ENCODE measurements at regions not wholly inside any gene's neighbourhood (a gene's known extent, or its start where the extent isn't known, plus 50 kb on each side); places are given as distances from the start of the nearest gene placed in this dataset.

- no peak for TF ChIP-seq POLR2AphosphoS5 (IDR thresholded peaks at IDR 0.05; ENCODE audit: low read depth)
- TF ChIP-seq REST (IDR thresholded peaks at IDR 0.05; ENCODE audit: insufficient replicate concordance, low read depth), result no peak
- TF ChIP-seq CTCF (IDR thresholded peaks at IDR 0.05; ENCODE audit: insufficient read depth, low read length), result no peak
- no peak for TF ChIP-seq GABPA (IDR thresholded peaks at IDR 0.05; ENCODE audit: low read depth)
- no peak for TF ChIP-seq SPI1 (IDR thresholded peaks at IDR 0.05; ENCODE audit: borderline replicate concordance, low read depth)
These were observed 373.9 kb upstream of the FGF13 start for GRCh38 chrX:139085404-139085803.

GRCh38 chrX:139083191-139083590, 371.7 kb upstream of the FGF13 start:
- TF ChIP-seq REST (IDR thresholded peaks at IDR 0.05; ENCODE audit: insufficient replicate concordance, low read depth), result no peak
- no peak for TF ChIP-seq POLR2AphosphoS5 (IDR thresholded peaks at IDR 0.05; ENCODE audit: low read depth)
- TF ChIP-seq GABPA (IDR thresholded peaks at IDR 0.05; ENCODE audit: low read depth), result no peak
- DNase-seq (ENCODE audit: low read depth in 1 of 2, low spot score in 1 of 2), result no peak
- no peak overlapping the region for H3K4me3 ChIP-seq (replicated peaks; ENCODE audit: insufficient read depth, low read length)
- no peak overlapping the region for H3K27ac ChIP-seq (replicated peaks)
- no peaks in the 10 kb centered on the region for H3K27me3 ChIP-seq (ENCODE audit: insufficient read depth, poor library complexity, severe bottlenecking)

More at GRCh38 chrX:139085404-139085803, 373.9 kb upstream of the FGF13 start:
- Histone ChIP-seq H3K27ac (replicated peaks) (no peak overlapping the region), H3K27me3 (ENCODE audit: insufficient read depth, poor library complexity, severe bottlenecking) (no peaks in the 10 kb centered on the region), H3K4me3 (replicated peaks; ENCODE audit: insufficient read depth, low read length) (no peak overlapping the region)
- DNase-seq (ENCODE audit: low read depth in 1 of 2, low spot score in 1 of 2), result no peak

GRCh38 chrX:139081965-139082364, 370.4 kb upstream of the FGF13 start:
- DNase-seq (ENCODE audit: low read depth in 1 of 2, low spot score in 1 of 2), result no peak
- Histone ChIP-seq H3K4me3 (replicated peaks; ENCODE audit: insufficient read depth, low read length) (no peak overlapping the region), H3K27ac (replicated peaks) (no peak overlapping the region), H3K27me3 (ENCODE audit: insufficient read depth, poor library complexity, severe bottlenecking) (no peaks in the 10 kb centered on the region)
- TF ChIP-seq CTCF (IDR thresholded peaks at IDR 0.05; ENCODE audit: insufficient read depth, low read length), result no peak
- TF ChIP-seq POLR2AphosphoS5 (IDR thresholded peaks at IDR 0.05; ENCODE audit: low read depth), result no peak

GRCh38 chrX:139079789-139080188, 368.3 kb upstream of the FGF13 start:
- TF ChIP-seq GABPA (IDR thresholded peaks at IDR 0.05; ENCODE audit: low read depth) (no peak), SPI1 (IDR thresholded peaks at IDR 0.05; ENCODE audit: borderline replicate concordance, low read depth) (no peak), REST (IDR thresholded peaks at IDR 0.05; ENCODE audit: insufficient replicate concordance, low read depth) (no peak), CTCF (IDR thresholded peaks at IDR 0.05; ENCODE audit: insufficient read depth, low read length) (no peak), POLR2AphosphoS5 (IDR thresholded peaks at IDR 0.05; ENCODE audit: low read depth) (no peak)
- DNase-seq (ENCODE audit: low read depth in 1 of 2, low spot score in 1 of 2), result no peak
- Histone ChIP-seq H3K4me3 (replicated peaks; ENCODE audit: insufficient read depth, low read length) (no peak overlapping the region), H3K27ac (replicated peaks) (no peak overlapping the region), H3K27me3 (ENCODE audit: insufficient read depth, poor library complexity, severe bottlenecking) (no peaks in the 10 kb centered on the region)

Data from HL-60 (cell line).